CD4-positive, alpha-beta T cell treated with Interleukin-6 at 100 ng/mL for 8 hours (primary cell): ENCODE measurements at regions not wholly inside any gene's neighbourhood (a gene's known extent, or its start where the extent isn't known, plus 50 kb on each side); places are given as distances from the start of the nearest gene placed in this dataset.
"Not testable (repeated sequence)": the region's sequence is repeated elsewhere in the genome, so short reads cannot be mapped to it uniquely, and the experiment has no call there.

Source experiments
- DNase-seq: peaks from one replicate; pipeline ENCODE4 v3.0.0-alpha.2; 2020; ENCODE audit warnings: mixed read lengths, low spot score

DNA sequence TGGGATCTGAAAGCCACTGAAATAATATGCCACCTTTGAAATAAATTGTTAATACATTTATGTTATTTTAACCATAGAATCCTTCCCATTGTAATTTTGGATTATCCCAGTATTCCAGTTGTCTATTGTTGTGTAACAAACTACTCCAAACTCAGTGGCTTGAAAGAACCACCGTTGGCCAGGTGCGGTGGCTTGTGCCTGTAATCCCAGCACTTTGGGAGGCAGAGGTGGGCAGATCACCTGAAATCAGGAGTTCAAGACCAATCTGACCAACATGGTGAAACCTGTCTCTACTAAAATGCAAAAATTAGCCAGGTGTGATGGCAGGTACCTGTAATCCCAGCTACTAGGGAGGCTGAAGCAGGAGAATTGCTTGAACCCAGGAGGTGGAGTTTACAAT, 217.6 kb downstream of the IRX2 start:
- not testable (repeated sequence) for DNase-seq

DNA sequence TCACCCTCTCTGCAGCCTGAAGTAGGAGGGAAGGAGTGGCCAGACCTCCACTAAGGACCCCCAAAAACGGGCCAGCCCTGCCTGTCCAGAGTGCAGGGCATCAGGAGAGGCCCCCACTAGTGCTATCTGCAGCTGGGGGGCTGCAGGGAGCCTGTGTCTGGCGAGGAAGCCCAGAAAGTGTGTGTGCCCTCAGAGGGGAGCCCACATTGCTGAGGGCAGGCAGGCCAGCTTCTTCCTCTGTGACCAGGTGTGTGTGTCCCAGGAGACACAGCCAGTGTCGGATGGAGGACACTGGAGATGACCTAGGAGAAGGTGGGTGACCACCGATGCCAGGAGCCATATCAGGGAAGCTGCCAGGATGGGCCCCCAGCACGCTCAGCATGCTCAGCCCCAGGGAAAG, 218.7 kb downstream of the IRX2 start:
- DNase-seq: no peak

DNA sequence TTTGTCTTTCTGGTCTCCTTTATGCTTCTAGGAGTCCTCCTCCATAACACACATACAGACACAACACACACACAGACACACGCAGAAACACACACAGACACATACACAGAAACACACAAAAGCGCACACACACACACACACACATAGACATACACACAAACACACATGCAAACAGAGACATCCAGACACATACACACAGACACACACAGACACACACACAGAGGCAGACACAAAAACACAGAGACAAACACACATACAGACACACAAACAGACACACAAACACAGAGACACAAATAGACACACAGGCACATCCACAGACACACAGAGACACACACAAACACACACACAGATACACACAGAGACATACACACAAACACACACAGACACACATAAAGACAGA, 220.2 kb downstream of the IRX2 start:
- DNase-seq: no peak

DNA sequence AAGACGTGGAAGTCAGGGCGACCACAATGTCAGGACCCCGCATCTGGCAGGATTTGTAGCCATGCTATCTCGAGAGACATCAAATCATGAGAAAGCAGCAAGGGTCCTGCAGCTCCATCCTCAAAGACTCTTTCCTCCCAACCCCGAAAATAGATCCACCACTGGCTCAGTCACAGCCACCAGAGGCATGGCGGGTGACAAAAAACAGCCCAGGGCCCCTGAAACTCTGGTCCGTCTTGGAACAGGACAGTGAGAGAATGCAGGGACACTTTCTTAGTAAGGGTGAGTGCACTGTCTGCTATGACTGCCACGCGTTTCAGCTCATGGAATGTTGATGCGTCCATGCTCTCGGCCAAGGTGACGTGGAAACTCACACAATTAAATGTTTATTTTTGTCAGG, 220.9 kb downstream of the IRX2 start:
- no peak for DNase-seq

DNA sequence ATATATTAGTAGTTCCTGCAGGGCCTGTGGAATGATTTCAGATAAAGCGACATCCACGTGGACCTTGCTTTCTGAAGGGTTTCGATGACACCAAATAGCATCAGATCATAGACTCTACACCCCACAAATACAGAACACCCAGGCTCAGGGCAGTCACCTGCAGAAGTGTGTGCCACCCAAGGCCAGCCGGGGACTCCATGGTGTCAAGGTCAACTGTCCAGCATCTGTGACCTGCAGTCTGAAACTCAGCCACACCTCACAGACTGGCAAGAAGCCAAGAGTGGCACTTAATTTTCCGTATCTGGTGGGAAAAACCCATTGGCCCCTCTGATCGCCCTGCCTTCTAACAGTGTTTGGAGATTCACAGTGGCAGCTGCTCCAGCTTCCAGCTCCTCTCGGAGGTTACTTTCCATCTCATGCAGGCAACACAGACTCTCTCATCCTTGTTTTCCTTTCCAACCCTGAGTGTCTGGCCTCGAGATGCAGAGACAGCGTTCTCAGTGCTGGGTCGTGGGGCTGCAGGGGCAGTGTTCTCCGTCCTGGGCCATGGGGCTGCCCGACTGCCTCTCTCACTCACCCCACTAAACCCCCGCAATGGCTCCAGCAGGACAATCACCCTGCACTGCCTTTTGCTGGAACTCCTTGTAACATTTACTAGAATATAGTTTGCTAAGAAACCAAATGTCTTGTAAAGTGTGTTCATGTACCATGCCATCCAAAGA, 221.9 kb downstream of the IRX2 start:
- no peak for DNase-seq

DNA sequence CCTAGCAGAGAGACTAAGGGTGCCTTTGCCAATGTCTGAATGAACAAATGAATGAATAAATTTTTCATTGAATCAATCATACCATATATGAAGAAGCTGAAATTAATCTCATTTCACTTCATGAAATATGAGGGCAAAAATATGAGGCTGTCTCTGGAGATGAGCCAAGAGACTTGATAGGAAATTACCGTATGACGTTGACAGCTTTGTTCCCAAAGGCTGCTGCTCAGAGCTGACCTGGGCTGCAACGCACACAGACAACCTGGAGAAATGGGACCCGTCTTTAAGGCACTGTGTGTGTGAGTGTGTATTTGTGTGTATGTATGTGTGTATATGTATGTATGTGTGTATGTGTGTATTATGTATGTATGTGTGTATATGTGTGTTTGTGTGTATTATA, 226.1 kb downstream of the IRX2 start:
- DNase-seq: no peak

DNA sequence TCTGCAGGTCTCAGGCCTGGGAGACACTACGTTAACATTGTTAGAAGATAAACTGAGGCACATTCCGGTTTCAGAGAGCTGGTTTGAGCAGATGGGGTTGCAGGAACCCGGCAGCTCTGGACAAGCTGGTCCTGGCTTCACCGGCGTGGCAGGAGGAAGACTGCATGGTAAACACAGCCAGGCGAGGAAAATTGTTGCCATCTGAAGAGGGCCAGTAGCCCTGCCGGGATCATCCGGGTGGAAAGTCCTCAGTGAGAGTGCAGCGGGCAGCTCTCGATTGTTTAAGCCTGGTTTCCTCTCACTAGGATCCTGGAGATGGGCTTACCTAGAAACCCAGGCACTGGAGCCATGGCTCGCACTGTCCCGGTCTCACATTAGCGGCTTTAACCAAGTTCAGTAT, 226.9 kb downstream of the IRX2 start:
- DNase-seq: no peak

DNA sequence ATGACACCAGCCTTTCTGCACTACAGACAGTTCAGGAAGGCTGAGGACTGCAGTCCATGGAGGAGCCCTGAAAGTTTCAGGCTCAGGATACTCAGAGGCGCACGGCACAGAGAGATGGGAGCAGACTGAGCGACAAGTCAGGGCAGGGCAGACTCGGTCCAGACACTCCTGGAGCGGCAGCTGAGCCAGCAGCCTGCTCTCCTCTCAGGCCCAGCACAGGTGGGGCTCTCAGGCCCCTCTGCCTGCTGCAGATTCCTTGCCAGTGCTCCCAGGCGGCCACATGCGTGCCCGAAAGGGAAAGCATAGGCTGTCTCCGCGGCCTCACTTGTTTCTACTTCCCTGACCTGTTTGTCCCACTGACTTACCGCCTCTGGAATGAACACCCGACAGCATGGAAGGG, 228.3 kb downstream of the IRX2 start:
- DNase-seq: no peak

DNA sequence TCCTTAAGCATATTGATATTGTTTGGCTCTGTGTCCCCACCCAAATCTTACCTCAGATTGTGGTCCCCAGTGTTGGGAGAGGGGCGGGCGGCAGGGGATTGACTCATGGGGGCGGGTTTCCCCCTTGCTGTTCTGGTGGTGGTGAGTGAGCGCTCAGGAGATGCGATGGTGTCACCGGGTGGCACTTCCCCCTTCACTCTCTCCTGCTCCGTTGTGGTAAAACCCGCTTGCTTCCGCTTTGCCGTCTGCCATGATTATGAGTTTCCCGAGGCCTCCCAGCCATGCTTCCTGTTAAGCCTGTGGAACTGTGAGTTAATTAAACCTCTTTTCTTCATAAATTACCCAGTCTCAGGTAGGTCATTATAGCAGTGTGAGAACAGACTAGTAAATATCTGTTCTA, 229.1 kb downstream of the IRX2 start:
- no peak for DNase-seq

DNA sequence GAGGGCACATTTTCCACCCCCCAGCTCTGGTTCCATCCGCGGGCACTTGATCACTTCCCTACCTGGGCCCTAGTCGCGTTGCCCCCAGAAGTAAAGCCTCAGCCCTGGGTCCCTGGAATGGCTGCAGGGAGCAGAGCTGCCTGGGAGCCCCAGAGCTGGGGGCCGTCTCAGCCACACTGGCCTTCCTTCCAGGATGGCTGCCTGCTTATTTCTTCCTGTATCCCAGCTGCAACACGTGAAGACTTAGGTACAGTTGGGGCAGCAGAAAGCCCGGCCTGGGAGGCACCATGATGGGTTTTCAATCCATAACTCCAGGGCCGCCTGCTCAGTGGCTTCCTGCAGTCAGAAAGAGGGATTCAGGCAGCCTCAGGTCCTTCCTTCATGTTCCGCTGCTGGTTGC, 232.3 kb downstream of the IRX2 start:
- DNase-seq: no peak

DNA sequence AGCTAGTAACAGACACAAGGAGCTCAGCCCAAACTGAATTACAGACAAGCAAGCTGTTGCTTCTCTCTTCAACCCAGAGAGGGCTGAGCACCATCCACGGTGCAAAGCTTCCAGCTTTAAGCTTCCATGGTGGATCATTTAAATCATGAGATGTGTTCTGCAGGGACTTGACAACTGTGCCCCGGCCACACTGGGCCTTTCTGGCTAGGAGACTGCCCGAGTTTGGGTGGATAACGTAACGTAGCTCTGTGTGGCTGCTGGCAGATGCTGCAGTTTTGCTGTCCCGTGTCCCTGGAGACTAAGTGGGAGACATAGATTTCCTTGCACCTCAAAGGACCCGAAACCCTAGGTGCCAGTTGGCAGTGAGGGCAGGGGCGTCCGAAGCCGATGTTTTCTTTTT, 234.0 kb downstream of the IRX2 start:
- DNase-seq: no peak

DNA sequence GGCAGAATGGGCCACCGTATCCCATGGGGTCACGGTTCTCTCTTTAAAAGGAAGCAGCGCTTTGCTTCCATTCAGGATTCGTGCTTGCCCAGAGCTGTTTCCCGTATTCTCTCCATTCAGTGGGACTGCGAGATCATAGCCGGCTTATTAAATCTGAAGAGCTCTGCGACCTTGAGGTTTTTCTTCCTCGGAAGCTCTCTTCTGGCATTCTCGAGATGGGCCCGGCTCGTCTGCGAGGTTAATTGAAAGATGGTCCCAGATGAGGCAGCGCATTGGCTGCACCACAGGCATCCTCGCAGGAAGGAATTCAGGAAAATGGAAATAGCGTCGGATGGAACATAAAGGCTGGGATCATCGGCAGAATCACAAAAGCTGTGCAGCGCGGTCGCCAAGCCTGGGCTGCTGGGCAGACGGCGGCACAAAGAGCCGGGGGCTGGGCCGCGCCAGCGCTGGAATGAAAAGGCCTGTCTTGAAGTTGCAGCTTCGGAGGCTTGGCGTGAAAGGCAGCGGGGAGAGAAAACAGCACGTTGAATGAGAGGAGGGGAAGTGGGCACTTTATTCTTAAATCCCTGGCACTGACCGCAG, 236.2 kb downstream of the IRX2 start:
- DNase-seq: no peak

DNA sequence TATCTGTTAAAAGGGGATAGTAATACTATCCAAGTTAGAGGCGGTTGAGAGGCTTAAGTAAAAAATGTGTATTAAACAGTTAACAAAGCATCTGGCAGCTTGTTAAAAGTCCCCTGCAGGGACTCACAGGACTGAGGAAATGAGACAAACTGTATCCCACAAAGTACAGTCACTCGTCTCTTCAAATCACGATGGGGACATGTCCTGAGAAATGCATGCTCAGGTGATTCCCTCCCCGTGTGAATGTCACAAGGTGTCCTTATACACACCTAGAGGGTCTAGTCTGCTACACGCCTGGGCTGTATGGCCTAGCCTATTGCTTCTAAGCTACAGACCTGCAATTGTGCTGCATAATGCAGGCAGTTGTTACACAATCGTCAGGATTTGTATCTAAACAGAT, 237.0 kb downstream of the IRX2 start:
- no peak for DNase-seq

DNA sequence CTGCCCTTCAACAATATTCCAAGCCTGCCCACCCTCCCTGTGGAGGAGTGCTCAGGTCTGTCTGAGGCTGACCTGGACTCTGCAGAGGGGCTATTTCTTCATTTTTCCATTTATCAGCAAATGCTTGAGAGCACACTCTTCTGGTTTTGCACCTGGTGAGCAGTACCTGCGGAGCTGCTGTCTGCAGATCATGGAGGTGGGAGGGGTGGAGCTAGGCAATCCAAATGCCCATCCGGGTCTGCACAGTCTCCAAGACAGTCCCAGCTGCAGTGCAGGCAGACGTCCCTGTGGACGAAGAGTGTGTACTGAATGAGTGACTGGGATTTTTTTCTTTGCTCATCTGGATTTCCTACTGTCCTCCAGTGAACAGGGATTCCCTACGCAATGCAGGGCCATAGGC, 239.8 kb downstream of the IRX2 start:
- no peak for DNase-seq

DNA sequence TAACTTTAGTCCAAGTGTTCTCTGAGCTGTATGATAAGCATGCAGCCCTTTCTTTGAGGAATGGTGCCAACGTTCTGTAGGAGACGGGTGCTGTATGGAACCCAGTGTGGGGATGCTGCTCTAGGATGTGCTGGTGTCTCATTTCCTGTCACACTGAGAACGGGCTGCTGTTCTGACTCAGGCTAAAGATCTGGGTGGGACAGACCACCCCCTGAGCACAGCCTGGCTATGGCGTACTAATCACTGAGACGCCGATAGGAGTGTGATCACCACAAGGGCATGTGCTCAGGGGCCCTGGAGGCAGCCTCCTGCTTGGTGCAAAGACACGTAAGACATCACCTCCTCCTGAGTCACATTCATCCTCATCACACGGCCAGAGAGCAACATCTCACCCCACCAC, 240.4 kb downstream of the IRX2 start:
- no peak for DNase-seq

DNA sequence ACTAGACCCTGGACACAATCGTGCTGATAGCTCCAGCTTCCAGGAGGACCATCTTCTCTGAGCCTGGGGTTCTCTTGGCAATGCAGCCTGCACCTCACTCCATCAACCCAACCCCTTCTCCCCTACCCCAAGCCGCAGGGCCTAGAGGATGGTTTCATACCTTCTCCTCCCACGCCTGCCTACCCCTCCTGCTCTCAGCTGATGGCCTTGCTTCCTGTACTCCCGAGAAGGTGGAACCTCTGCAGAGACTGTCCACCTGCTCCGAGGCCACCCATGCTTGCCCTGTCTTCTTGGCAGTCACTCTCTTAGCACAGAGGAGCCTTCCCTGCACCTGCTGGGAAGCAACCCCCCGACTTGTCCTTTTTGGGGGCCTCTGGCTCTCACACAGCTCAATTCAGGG, 241.9 kb downstream of the IRX2 start:
- DNase-seq: no peak

DNA sequence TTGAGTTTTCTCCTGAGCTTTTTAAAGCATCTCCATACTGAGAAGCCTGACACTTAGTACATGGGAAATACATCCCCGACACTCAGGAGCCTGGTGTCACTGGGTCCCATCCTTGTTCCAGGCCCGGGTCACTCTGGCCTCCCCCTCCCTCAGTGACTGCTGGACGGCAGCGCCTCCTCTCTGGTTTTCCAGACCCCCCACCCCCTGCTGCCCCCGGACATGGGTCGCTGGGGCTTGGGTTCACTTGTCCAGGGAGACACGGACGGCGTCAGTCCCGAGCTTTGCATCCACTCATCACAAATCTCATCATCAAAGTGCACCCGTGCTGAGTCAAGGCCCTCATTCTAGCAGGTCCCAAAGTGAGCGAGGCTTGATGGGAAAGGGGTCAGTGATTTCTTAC, 243.0 kb downstream of the IRX2 start:
- DNase-seq: no peak

DNA sequence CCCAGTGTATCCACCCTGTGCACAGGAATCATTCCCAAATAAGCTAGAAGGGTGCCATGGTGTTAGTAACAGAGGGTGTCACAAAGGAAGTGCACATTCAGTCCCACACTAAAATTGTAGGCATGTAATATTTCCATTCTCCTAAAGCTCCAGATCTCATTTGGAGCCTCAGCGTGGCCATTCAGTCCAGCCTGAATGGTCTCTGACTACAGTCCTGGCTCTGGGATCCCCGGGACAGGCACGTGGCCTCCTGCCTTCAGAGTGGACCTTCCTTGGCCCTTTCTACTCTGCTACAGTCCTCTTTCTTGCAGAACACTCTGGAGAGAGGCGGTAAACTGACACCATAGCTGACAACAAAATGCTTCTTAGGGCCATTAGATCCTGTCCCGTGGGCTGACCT, 243.9 kb downstream of the IRX2 start:
- DNase-seq: no peak

DNA sequence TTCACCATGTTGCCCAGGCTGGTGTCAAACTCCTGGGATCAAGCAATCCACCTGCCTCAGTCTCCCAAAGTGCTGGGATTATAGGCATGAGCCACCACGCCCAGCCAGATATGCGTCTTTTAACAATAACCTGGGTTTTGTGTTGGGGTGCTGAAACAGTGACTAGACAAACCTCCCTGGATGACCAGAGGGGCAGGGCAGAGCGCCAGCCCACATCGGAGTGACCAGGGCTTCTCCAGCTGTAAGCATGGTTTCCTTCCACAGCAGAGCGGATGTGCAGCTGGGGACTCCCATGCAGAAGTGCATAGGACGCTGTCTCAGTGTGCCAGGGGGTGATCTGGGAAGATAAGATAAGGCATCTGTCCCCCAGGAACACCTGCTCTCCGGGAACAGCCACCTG, 244.9 kb downstream of the IRX2 start:
- DNase-seq: no peak

DNA sequence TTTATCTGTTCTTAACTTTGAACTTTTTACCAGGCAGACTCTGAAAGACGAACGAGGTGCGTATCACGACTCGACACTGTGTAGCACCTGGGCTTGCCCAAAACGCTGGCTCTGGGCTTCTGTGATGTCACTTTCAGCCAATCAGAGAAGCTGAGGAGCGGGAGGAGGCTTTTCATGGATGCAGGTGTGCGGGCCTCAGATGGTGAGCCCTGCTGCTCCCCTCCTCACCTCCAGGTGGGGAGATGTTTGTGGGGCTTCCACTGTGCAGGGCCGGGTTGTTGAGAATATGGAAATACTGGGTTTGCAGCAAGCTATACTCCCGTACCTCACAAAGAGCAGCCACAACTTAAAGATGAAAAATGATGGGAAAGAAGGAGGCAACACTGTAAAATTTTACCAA, 246.3 kb downstream of the IRX2 start:
- DNase-seq: no peak

DNA sequence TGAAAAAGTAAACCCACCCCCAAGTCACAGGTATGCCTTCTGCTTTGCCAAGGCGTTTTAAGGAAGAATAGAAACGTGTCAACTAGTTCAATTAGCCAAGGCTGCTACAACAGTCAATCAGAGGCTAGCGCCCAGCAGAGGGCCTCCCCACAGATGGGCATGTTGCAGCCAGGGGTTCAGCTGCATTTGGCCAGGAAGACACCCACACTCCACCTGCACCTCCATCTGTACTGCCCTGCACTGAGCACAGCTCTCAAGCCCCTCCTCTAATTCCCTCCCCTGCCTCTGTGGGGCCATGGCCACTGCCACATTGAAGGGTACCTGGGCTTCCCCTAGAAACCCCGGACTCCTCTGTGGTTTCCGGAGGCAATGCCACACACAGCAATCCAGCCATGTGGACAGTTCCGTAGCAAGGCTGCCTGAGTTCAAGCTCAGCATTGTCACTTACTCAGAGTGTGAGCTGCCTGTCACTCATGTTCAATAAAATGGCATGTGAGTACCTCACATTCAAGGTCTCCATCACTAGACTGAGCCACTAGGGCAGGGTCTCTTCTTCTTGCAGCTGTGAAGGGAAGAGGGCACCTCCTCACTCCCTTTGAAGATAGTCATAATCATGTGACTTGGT, 248.4 kb downstream of the IRX2 start:
- DNase-seq: no peak

DNA sequence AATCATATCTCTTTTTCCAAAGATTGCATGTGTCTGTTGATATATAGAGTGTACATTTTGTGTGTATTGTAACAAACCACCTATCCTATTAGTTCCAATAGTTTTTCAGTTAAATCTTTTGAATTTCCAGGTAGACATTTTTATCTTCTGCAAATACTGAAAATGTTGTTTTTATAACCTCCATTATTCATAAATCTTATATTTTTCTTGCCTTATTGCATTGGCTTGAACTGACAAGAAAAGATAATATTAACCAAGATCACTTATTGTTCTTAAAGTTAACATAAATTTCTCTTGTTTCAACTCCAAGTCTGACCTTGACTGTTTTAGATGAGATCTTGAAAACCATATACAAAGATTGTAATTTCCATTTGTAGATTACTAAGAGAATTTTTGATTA, 251.6 kb downstream of the IRX2 start:
- DNase-seq: no peak

DNA sequence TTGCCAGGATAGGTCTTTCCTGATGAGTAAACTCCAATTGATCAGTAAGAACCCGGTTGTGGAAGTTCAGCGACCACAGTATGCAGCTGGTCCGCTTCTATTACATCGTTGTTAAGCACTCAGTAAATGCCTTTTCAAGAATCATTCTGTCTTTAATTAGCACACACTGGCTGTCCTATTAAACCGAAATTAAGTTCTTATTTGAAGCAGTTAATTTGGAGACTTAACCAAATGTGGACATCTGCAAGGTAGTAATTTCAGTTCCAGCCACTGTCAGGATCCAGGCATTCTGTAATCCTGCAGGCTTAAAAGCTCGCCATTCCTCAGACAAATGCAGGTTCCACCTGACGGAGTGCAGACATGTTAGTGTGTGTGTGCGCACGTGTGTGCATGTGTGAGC, 254.6 kb downstream of the IRX2 start:
- DNase-seq: no peak

DNA sequence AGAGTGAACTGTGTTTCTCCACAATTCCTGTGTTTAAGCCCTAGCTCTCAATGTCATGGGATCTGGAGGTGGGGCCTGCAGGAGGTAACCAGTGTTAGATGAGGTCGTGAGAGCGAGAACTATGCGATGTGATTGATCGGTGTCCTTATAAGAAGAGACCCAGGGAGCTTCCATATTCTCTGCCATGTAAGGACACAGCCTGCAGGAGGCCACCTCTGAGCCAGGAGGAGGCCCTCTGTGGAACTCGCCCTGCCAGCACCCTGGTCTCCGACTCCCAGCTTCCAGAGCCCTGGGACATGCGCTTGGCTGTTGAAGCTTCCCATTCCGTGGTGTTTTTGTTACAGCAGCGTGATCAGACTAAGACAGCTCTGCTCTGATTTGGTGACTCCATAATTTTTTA, 255.4 kb downstream of the IRX2 start:
- no peak for DNase-seq
